Mucosa of descending colon (tissue), 3 donors: ENCODE measurements at regions not wholly inside any gene's neighbourhood (a gene's known extent, or its start where the extent isn't known, plus 50 kb on each side); places are given as distances from the start of the nearest gene placed in this dataset.

ENCODE experiments used
- ATAC-seq: fragments of 200-7000 bp; cut with Tn5 transposase; one replicate; pipeline ENCODE4 v1.9.1; 2020; ENCODE audit warnings: mild to moderate bottlenecking, moderate library complexity
- DNase-seq, 3 donors: peaks; one replicate each; pipeline ENCODE4 v3.0.0-alpha.2; 2020
- H3K36me3 ChIP-seq: fragments of 200-600 bp; one replicate; pipeline ENCODE4 v1.8.0; 2021; ENCODE audit warnings: low read depth, mild to moderate bottlenecking
- H3K4me1 ChIP-seq: fragments of 200-600 bp; one replicate; pipeline ENCODE4 v1.8.0; 2021; ENCODE audit warnings: low read depth, mild to moderate bottlenecking
- H3K4me3 ChIP-seq: fragments of 200-600 bp; one replicate; pipeline ENCODE4 v1.8.0; 2021; ENCODE audit warnings: mild to moderate bottlenecking
- H3K9me3 ChIP-seq: fragments of 200-600 bp; one replicate; pipeline ENCODE4 v1.8.0; 2021; ENCODE audit warnings: mild to moderate bottlenecking
- CTCF ChIP-seq: fragments of 200-600 bp; IDR thresholded peaks from one replicate; pipeline ENCODE4 v1.8.0; 2022; ENCODE audit warnings: antibody characterized with exemption, mild to moderate bottlenecking
- intact Hi-C, 2 donors: fragments of 100-400 bp; cut with DNase I in 1 of 2; cut with micrococcal nuclease in 1 of 2; formaldehyde crosslinking; loops; one replicate each; pipeline versions ENCODE4 v1.11.0 to v1.11.1; 2022; cut with DNase I, micrococcal nuclease
- donor health status: DM: no; HTN: no; CAD: no; lungs with moderate emphysema.
- donor health status: DM: no; HTN: no; CAD: no.
- donor health status: DM: no; HTN: yes; CAD: no.

DNA sequence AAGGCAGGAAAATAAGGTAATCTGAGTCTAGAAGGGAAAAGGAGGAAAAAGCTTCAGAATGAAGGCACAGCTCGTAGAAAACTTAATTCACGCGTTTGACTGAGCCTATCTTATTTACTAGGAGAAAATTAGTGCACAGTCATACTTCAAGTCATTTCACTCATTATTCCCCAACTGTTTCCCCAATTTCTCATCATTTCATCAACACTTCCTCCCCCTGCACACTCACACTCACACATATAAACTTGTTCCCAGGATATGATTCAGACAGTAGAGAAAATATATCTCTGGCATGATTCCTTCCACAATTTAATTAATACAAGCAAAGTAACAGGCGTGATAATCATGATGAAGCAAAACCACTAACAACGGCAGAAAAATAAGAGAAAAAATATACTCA is 94.5 kb upstream of the F13A1 start:
- Histone ChIP-seq H3K9me3 (no peaks in the 10 kb centered on the region), H3K4me1 (no peaks in the 10 kb centered on the region), H3K36me3 (no peaks in the 10 kb centered on the region), H3K4me3 (no peak overlapping the region)
- ATAC-seq (no peak), DNase-seq (no peak)
- intact Hi-C loops, result no loop called here
- no peak for TF ChIP-seq CTCF

DNA sequence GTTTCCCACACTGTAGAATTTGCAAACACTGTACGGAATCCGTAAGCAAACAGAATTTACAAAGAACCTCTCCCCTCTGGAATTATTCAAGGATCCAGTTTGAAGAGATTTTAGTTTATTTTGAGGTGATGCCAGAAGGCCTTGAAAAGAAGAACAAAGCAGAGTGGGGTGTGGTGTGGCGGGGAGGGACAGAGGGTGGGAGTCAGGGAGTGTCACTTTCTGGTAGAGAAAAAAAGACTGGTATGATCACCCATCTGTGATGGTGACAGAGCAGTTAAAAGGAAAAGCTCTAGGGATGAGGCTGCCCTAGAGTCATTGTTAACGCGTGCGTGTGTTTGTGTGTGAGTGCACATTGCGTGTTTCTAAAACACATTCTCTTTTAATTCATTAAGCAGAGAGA is 97.0 kb upstream of the F13A1 start:
- no peak for TF ChIP-seq CTCF
- ATAC-seq (no peak), DNase-seq (no peak)
- H3K36me3 ChIP-seq, result no peaks in the 10 kb centered on the region
- intact Hi-C loops, result no loop called here
- H3K4me1 ChIP-seq, result no peaks in the 10 kb centered on the region
- no peaks in the 10 kb centered on the region for H3K9me3 ChIP-seq
- no peak overlapping the region for H3K4me3 ChIP-seq

GRCh38 chr6:6418421-6418820 is 98.0 kb upstream of the F13A1 start:
- no peaks in the 10 kb centered on the region for H3K36me3 ChIP-seq
- intact Hi-C loops, result no loop called here
- ATAC-seq (no peak), DNase-seq (no peak)
- no peak overlapping the region for H3K4me3 ChIP-seq
- H3K9me3 ChIP-seq, result no peaks in the 10 kb centered on the region
- H3K4me1 ChIP-seq, result no peaks in the 10 kb centered on the region
- no peak for TF ChIP-seq CTCF

- H3K9me3 ChIP-seq, result no peaks in the 10 kb centered on the region
- TF ChIP-seq CTCF, result no peak
- no peaks in the 10 kb centered on the region for H3K36me3 ChIP-seq
- no peaks in the 10 kb centered on the region for H3K4me1 ChIP-seq
- no peak overlapping the region for H3K4me3 ChIP-seq
- no peak for ATAC-seq
- DNase-seq, result no peak
- intact Hi-C loops, result no loop called here
These were observed 99.6 kb upstream of the F13A1 start for GRCh38 chr6:6420107-6420506.

DNA sequence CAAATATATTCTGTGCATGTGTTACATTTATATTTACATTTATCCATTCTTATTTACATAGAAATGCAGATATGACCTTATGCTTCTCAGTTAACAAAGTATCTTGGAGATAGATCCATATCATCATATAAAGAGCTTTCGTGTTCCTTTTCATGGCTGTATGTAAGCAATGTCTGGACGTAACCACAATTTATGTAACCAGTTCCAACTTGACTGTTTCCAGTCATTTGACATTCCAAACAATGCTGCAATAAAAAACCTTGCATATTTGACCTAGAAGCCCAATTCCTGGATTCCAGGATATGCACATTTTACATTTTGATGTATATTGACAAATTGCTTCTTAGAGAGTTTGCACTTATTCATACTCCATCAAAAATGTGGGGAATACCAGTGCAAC is 113.7 kb upstream of the F13A1 start:
- no peak for DNase-seq
- intact Hi-C loops, result no loop called here
- ATAC-seq, result no peak
- Histone ChIP-seq H3K9me3 (no peaks in the 10 kb centered on the region), H3K36me3 (no peaks in the 10 kb centered on the region), H3K4me3 (no peak overlapping the region), H3K4me1 (no peaks in the 10 kb centered on the region)
- TF ChIP-seq CTCF, result no peak

GRCh38 chr6:6434723-6435122 is 114.3 kb upstream of the F13A1 start:
- Histone ChIP-seq H3K36me3 (no peaks in the 10 kb centered on the region), H3K4me1 (no peaks in the 10 kb centered on the region), H3K4me3 (no peak overlapping the region), H3K9me3 (no peaks in the 10 kb centered on the region)
- no peak for DNase-seq
- intact Hi-C loops, result no loop called here
- no peak for TF ChIP-seq CTCF
- ATAC-seq, result no peak
